ENCODE measurements at regions not wholly inside any gene's neighbourhood (a gene's known extent, or its start where the extent isn't known, plus 50 kb on each side); places are given as distances from the start of the nearest gene placed in this dataset.

DNA sequence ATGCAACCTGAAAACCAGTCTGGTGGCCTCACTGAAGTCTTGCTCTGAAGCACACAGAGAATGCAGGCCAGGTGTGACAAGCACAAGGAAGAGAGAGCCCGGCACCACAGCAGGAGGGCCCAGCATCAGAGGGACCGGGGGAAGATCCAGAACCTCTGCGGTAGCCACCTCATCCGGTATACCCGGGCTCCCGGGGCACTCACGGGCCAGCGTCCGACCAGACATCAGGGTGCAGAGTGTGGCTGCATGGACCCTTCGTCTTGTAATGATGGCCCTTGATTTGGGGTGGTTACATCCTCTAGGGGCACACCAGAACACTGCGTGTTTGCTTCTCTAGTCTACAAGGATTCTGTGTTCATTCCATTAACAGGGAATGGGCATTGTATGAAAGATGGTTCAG, 406.0 kb downstream of the GADD45G start:
- no peak for DNase-seq

DNA sequence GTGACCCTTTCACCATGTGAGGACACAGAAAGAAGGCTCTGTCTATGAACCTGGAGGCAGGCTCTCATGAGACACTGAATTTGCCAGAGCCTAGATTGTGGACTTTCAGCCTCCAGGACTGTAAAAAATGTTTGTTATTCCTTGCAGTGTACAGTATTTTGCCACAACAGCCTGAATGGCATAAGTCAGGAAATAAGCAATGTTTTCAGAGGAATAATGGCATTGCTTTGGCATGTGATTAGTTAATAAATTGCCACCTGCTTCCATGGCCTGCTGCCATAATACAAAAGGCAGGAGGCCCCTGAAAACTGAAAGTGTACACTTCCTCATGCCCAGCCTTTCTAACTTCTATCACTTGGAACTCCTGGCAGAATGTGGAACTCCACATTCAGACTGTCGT, 408.1 kb downstream of the GADD45G start:
- DNase-seq, result no peak

DNA sequence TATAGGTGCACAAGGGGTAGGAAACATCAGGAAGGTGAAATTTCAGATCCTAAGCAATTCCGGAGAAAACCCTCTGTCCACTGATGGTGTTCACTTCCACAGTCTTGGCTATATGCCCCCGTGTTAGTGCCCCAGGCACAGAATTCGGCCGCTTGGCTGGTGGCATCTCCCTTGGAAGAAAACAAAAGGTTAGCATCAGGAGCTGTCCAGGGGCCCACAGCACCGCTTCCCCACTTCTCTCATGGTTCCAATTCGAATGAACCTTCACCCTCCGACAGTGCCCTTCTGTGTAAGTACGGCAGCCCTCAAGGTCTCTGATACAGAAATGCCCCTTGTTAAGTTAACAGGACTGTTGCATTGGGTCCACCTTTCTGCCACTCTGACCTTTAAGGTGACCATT, 409.0 kb downstream of the GADD45G start:
- no peak for DNase-seq

DNA sequence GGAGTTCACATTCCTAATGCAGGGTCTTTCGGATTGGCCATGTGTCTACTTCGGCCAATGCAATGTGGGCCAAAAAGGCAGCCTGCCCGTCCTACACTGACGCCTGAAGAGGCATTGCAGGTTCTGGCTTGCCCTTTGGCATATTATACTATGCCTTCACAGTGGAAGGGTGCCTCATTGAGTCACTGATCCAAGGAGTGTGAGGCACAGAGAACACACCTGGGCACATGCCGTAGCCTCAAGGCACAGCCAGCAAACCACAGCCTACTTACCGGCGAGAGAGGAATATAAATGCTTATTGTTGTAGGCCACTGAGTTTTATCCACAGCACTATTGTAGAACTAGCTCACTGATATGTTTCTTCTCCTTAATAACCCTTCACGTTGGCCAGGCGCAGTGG, 409.6 kb downstream of the GADD45G start:
- DNase-seq, result no peak

DNA sequence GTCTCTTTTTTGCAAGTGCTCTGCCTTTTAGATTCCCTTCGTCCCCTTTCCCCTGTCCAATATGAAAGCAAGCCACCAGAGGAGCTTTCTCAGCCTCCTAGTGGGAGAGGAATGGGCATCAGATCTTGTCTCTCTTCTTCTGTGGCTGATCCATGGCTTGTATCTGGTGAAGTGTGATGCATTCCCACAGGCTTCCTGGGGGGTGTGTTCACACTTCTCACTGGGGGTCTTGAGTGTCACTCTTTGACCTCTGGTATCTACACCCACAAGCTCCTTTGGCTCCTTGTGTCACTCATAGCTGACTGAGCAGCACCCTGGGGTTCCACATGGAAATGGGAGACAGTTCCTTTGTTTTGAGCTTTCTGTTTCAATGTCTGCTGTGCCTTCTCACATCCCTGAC, 411.5 kb downstream of the GADD45G start:
- no peak for DNase-seq

DNA sequence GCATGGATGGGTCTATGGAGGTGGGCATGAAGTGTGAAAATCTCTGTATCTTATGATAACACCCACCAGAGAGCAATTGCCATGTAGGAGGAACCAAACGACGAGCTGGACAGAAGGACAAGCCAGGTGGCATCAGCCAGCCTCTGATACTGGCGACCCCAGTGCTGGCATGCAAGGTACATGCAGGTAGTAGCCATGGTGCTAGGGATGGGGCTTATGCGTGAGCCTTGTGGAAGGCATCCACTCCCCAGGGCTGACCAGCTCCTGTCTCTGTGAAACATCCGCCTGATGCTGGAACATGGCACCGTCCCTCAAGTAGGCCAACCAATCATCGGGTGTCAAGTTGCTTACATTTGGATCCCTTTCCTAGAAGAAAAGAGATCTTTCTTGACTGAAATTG, 412.9 kb downstream of the GADD45G start:
- DNase-seq, result no peak

DNA sequence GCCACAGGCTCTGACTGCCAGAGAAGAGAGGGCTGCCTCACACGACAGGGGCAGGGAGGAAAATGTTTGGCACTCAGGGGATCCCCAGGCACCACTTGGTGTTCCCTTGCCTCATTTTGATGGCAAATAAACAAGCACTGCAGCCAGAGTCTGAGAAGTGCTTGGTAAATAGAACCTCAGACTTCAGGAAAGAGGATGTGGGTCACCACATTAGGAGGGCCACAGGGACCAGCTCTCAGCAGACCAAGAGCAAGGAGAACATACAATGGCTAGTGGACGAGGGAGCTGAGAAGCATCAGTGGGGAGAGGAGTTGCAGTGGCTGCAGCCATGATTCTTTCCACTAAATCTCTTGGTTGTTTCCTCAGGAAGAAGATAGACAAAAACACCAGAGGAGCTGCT, 413.9 kb downstream of the GADD45G start:
- no peak for DNase-seq

DNA sequence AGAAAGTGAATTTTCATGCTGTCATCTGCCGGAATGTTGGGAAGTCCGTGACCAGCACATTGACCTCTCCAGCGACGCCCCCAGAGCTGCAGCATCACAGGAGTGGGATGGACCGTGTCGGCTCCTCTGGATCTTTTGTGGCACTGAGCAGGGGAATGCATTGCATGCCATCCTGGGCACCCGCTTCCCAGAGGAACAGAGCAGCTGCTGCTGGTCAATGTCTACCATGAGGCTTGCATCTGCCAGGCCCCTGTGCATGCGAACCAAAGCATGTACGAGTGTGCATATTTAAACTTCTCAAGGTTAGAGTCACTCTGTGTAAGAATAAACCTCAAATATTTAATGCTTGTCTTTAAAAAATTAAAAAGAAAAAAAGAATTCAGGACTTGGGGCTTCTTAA, 414.8 kb downstream of the GADD45G start:
- no peak for DNase-seq

DNA sequence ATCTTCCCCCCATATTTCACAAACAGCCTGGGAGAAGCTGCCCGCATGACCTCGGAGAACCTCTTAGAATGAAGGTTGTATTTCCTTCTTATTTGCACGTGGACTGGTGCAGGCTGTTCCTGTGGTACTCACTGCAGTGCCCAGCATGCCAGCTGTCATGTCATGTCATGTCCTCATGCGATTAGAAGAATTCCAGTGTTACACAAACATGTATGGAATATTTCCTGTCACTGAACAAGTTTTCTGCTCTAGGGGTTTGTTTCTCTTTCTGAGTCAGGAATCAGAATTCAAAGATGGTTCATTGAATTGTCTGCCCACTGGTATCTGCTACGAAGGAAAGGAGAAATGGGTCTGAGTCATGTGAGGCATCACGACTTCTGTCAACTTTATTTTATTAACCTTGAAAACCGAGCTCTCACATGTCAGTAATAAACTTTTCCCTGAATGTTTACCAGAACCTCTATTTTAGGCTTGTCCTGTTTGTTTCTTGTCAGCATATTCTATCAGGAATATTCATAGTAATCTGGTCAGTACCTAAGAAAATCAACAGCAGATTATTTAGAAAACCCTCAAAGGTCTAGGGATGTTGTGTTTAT, 415.6 kb downstream of the GADD45G start:
- DNase-seq, result no peak

DNA sequence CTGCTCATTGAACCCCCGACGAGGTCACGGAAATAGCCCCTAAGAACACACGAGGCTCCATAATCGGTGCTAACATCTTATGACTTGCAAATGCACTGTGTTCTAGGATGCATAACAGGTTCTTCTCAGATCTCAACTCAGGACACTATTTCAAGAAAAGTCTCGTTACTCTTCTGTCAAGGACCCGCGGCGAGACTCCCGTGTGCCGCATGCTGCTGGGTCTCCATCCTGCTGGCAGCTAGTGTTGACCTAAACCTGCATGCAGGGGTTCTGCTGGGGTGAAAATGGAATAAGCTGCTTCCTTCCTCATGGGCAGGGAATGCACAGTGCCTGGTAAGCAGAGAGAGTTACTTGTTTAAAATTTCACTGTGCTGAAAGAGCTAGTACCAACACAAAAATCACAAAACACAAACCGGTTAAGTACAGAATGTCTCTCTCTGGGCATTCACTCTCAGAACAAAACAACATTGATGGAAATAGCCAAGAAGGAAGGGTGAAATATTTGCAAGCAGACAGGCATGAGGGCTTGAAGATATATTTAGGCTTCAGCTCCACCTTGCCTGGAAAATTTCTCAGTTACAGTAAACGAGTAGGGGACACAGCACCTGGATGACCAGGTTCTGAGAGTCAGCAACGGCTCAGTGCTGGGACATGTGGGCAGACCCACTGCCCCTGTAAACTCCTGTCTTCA, 416.5 kb downstream of the GADD45G start:
- DNase-seq, result no peak

DNA sequence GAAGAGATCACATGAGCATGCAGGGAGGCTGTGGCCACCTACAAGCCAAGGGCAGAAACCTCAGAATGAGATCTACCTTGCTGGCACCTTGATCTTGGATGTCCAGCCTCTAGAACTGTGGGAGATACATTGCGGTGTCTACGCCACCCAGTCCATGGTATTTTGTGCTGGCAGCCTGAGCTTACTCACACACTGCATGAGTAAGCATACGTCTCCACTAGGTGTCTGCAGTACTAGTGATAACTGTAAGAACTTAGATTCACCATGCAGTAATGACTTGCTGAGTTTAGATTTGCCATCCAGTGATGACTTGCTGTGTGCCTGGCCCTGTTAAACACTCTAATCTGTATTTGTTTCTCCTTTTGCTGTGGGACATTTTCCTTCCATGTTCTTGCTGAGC, 417.7 kb downstream of the GADD45G start:
- DNase-seq, result no peak

DNA sequence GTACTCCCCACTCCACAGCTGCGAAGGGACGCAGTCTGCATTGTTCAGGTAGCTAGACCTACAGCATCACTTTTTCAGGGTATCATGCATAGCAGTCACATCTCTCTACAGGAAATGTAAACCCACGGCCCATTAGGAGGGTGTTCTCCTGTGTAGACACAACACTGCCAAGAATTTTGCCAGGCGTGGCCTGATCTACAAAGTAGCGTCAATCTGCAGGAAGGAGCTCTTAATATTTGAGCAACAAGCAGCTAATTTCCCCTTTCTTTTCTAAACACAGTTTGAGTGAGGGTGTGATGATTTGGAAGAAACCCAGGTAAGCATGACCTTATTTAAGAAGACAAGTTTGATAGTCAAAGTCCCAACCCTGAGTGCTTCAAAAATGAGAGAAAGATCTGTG, 419.0 kb downstream of the GADD45G start:
- DNase-seq, result no peak

DNA sequence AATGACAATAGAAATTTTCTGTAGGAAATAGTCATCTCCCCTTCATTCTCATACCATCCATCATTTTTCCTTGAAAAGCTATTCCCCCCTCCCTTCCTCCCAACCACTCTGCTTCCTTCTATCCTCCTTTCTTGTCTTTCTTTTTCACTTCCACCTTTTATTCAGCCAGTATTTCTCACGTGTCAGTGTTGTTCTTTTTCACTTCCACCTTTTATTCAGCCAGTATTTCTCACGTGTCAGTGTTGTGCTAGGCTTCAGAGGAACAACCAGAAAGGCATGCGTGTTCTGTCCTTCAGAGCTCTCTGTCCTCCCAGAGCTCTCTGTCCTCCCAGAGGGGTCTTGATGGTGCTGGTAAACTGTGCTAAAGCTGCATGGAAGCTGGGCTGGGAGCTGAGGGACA, 419.6 kb downstream of the GADD45G start:
- no peak for DNase-seq

DNA sequence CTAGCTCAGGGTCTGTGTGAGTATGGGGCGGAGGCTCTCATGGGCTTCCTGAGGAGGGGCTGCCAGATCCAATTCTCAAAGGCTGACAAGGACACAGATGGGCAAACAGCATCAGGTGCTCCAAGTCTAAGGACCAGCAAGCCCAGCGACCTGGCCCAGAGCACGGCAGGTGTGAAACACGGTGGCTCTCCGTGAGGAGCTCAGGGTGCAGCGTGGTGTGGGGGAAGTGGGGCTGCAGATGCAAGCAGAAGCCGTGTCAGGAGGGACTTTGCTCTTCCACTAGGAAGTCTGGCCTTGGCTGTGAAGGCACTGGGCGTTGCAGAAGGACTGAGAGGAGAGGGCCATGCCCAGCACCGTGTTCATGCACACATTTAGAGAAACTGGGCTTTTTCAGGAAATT, 420.0 kb downstream of the GADD45G start:
- DNase-seq, result no peak

DNA sequence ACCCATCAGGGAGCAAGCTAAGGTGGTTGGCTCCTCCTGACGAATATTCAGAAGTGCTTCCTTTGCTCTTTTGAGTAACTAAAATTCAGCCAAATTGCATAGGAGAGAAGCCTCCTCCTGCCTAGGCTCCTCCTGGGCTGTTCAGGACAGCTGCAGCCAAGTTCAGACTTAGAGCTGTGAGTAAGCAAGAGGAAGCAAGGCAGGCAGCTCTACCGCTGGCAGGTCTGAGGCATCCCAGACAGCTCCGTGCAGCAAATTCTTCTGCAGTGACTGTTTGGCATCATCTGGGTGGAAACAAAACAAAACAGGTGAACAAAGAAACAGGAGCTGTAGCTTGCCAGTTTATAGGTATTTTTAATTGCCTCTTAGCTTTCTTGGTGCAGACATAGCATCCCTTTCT, 421.0 kb downstream of the GADD45G start:
- DNase-seq, result no peak

DNA sequence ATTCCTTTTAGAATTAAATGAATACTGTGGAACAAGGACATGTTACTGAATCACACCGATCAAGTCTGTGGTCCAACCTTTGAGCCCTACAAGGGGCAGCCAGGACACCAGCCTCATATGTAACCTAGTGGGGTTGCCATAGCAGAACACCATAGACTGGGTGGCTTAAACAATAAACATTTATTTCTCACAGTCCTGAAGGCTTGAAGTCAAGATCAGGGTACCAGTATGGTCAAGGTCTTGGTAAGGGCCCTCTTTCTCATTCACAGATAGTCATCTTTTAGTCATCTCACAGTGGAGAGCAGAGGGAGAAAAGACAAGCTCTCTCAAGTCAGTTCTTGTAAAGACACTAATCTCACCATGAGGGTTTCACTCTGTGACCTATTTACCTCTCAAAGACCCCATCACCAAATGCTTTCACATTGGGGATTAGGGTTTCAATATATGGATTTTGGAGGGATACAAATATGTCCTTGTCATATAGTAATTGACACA, 422.5 kb downstream of the GADD45G start:
- DNase-seq, result no peak

DNA sequence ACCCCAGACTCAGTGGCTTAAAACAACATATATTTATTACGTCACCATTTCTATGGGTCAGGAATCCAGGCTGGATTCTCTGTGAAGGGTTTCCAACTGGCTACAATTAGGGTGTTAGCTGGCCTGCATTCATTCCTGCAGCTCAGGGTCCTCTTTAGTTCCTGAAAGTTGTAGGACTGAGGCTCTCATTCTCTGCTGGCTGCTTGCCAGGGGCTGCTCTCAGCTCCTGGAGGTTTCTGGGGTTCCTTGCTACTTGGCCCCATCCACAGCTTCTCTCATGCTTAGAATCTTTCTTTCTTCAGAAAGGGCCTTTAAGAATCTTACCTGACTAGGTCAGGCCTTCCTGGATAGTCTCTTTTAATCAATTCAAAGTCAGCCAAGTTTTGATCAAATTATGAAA, 424.6 kb downstream of the GADD45G start:
- DNase-seq, result no peak

DNA sequence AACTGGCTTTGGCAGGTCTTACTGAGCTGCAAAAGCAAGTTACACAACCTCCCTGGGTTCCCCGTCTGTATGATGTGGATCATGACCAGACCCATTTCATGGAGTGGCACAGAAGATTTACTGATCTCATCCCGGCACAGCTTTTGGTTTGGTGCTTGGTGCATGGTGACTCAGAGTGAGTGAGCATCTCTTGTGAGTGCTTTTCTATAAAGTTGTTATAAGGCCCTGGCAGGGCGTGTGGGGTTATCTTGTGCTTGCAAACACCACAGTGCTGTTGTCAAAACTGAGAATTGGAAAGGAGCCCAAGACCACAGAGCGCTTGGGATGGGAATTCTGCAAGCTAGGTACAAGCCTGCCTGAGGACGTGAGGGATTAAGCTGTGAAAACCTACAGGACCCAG, 425.2 kb downstream of the GADD45G start:
- DNase-seq, result no peak

DNA sequence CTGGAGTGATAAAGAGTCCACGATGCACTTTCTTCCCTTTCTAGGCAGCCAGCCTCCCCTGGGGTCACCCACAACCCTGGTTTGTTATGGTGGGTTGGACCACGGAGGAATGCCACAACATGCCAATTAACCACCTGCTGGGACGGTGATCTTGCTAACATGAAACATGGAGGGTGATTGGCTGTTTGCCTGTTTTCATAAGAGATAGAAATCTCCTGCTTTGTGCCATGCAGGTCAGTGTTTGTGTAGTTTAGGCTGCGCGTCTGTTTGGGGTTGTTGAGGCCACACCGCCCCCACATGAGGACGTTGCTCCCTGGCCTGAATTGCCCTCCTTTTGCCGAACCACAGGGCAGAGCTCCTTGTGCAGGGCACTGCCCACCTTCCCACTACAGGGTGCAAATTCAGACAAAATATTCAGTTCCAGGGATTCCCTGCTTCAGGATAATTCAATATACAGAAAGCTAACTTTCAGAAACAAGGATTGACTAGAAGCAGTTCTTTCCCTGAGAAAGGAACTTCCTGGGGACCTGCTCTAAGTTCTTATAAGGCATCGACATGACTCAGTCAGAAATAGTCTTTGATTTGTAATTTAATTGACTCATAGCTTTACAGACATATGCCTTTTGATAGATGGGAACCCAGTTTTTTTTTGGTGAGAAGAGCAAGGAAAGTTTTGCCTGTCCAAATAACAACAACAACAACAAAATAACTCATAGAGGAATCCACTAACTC, 427.6 kb downstream of the GADD45G start:
- no peak for DNase-seq

DNA sequence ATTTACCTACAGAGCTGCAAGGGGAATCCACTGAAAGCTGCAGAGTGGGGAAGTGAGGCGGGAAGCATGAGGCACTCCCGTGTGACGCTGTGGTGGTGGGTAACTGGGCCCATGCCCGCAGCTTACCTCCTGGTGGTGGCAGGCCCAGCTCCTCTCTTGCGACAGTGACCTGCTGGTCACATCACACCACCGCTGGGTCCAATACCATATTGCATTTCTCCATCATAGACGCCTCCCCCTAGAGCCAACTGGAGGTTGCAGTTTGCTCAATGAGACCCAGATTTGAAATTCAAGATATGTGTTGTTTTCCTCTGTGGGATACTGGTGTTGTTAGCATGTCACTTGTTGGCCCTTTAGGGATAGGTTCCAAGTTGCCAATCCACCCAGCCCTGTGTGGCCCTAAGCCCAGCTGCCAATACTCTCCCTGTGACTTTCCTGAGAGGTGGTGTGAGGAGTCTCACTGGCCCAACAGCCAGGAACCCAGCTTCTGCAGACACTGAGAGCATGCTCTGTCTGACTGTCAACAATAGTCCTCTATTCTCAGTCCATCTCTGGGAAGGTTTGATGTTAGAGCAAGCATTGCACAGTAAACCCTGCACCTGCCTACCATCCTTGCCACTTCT, 428.3 kb downstream of the GADD45G start:
- no peak for DNase-seq

DNA sequence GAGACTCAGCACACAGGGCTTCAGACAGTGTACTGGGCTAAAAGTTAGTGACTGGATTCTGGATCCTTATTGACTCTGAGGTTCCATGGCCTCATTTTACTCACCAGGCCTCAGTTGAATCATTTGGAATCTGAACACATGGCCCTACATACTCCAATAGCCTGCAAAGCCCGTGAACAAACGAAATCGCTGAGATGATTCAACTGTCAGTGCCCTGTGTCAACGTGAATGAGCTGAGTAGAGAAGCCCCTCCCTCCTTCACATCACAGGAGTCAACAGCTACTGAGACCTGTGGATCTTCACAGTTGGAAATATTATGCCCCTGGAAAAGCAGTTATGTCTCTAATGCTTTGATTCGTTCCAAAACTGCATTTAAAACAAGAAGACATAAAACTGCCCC, 429.3 kb downstream of the GADD45G start:
- no peak for DNase-seq

DNA sequence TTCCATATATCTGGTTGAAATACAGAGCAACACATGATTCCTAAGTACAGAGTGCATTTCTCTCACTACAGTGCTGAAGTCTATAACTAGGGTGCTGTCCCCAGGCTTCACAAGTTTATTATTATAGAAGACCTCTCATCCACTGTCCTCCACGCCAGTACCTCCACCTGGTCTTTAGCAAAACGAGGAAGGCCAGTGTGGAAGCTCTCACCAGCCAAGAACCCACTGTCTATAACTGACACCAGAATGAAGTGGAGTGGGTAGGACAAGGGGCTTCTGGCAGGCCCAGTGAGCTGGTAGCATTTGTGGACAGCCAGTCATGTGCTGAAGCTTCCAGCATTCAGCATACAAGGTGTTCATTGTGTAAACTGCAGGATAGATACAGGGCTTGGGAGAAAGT, 430.7 kb downstream of the GADD45G start:
- no peak for DNase-seq

DNA sequence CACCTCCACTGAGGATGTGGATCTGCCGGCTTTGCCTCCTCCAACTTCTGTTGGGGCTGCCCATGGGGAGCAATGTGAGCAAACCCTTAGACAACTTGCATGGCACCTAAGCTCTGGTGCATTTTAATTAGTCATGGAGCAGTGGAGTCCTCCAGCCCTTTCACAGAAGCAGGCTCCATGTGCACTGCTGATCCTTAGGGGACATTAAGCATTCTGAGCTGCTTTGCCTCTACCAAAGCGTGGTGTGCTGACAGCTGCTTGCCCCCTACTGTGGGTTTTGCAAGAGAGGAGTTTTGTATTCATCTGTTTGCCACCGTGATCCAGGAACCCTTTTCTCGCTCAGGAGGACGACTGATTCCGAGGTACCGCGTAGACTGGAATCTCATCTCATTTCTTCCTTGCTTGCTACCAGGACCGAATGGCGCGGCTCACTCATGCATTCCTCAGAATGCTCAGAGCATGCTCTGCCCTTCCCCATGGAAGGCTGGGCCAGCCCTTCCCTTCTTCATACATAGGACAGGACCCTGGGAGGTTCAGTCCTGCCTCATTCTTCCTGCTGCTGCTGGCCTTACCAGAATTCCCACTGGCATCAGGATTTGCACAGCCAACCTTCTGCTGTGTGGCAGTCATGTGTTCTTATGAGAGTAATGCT, 432.5 kb downstream of the GADD45G start:
- no peak for DNase-seq
